Sigmoid colon (tissue), 6 donors: ENCODE measurements at regions not wholly inside any gene's neighbourhood (a gene's known extent, or its start where the extent isn't known, plus 50 kb on each side); places are given as distances from the start of the nearest gene placed in this dataset.
"Not testable (repeated sequence)": the region's sequence is repeated elsewhere in the genome, so short reads cannot be mapped to it uniquely, and the experiment has no call there.

Source experiments
- DNase-seq: peaks from one replicate; pipeline ENCODE4 v3.0.0-alpha.2; 2019
- H3K27ac ChIP-seq, 4 donors: fragments of 200-600 bp; sonication (generic); one replicate each; pipeline ENCODE4 v1.5.1; 2016 to 2019; ENCODE audit warnings: mild to moderate bottlenecking in 1 of 4
- H3K27me3 ChIP-seq, 3 donors: fragments of 200-600 bp; sonication (generic); one replicate each; pipeline ENCODE4 v1.5.1; 2019; ENCODE audit warnings: mild to moderate bottlenecking in 1 of 3
- H3K36me3 ChIP-seq, 4 donors: fragments of 200-600 bp; sonication (generic); one replicate each; pipeline ENCODE4 v1.5.1; 2016 to 2019
- H3K4me1 ChIP-seq, 4 donors: fragments of 200-600 bp; sonication (generic); one replicate each; pipeline ENCODE4 v1.5.1; 2017 to 2019
- H3K4me3 ChIP-seq, 4 donors: fragments of 200-600 bp; sonication (generic); one replicate each; pipeline ENCODE4 v1.5.1; 2017 to 2019; ENCODE audit warnings: mild to moderate bottlenecking in 2 of 4, moderate library complexity in 1 of 4
- H3K9me3 ChIP-seq, 4 donors: fragments of 200-600 bp in 3 of 4; sonication (generic) in 3 of 4; one replicate each; pipeline versions ENCODE4 v1.5.1 to v1.6.1; 2013 to 2019
- EP300 ChIP-seq, 4 donors: sonication (generic); formaldehyde crosslinking; IDR thresholded peaks; one replicate each; pipeline ENCODE4 v1.6.1; 2017; ENCODE audit warnings: antibody characterized with exemption in 4 of 4
- POLR2A ChIP-seq, 2 donors: fragments of 450-650 bp; IDR thresholded peaks; one replicate each; pipeline ENCODE4 v1.6.1; 2016; ENCODE audit warnings: antibody characterized with exemption in 2 of 2, mild to moderate bottlenecking in 2 of 2, moderate library complexity in 2 of 2
- POLR2AphosphoS5 ChIP-seq, 4 donors: sonication (generic); formaldehyde crosslinking; IDR thresholded peaks; one replicate each; pipeline ENCODE4 v1.6.1; 2017; ENCODE audit warnings: antibody characterized with exemption in 4 of 4
- WGBS, 2 donors: extraction: QIAGEN DNeasy Blood & Tissue Kit; methylation state at CpG; one replicate each; pipeline ENCODE4 v1.1.7; 2013; 5-methylcytosine and 5-hydroxymethylcytosine counted together
- intact Hi-C: fragments of 100-400 bp; cut with DNase I; formaldehyde crosslinking; loops from one replicate; pipeline ENCODE4 v1.15.1; 2023
- TF ChIP-seq, protein P1 (sequence below), 4 experiments: fragments of 450-650 bp in 3 of 4; fragments of 200-600 bp in 1 of 4; IDR thresholded peaks; one replicate each; pipeline ENCODE4 v1.5.1; 2016 to 2019; ENCODE audit warnings: antibody characterized with exemption in 4 of 4, mild to moderate bottlenecking in 3 of 4, moderate library complexity in 2 of 4
- donor health status: healthy with polysubstance abuse.
- donor health status: healthy.

- 86 to 88% methylated on average over 5 of the region's 5 CpGs for WGBS, 2 donors
- DNase-seq = no peak
- no peaks in the 10 kb centered on the region for H3K4me1 ChIP-seq
- intact Hi-C loops = no loop called here
- H3K27me3 ChIP-seq = no peaks in the 10 kb centered on the region
- no peak overlapping the region for H3K4me3 ChIP-seq
- no peaks in the 10 kb centered on the region for H3K36me3 ChIP-seq
- H3K27ac ChIP-seq = no peak overlapping the region
- no peak for TF ChIP-seq POLR2A (IDR thresholded peaks at IDR 0.05)
- H3K9me3 ChIP-seq = no peaks in the 10 kb centered on the region
These were observed 78.7 kb upstream of the HDDC2 start for GRCh38 chr6:125380474-125380873.

DNA sequence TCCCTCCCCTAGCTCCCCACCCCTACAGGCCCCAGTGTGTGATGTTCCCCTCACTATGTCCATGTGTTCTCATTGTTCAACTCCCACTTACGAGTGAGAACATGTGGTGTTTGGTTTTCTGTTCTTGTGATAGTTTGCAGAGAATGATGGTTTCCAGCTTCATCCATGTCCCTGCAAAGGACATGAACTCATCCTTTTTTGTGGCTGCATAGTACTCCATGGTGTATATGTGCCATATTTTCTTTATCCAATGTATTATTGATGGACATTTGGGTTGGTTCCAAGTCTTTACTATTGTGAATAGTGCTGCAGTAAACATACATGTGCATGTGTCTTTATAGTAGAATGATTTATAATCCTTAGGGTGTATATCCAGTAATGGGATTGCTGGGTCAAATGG is 84.6 kb upstream of the HDDC2 start:
- H3K4me1 ChIP-seq, H3K27ac ChIP-seq, H3K36me3 ChIP-seq, H3K27me3 ChIP-seq, intact Hi-C loops, H3K4me3 ChIP-seq, DNase-seq, H3K9me3 ChIP-seq: not testable (repeated sequence)
- WGBS, 2 donors = 92 to 93% methylated on average over 1 of the region's 1 CpG

GRCh38 chr6:125392682-125393081 is 90.9 kb upstream of the HDDC2 start:
- no peaks in the 10 kb centered on the region for H3K36me3 ChIP-seq
- WGBS, 2 donors = 61 to 77% methylated on average over 3 of the region's 3 CpGs
- intact Hi-C loops = no loop called here
- no peak for TF ChIP-seq POLR2A (IDR thresholded peaks at IDR 0.05)
- TF ChIP-seq, protein P1, sequence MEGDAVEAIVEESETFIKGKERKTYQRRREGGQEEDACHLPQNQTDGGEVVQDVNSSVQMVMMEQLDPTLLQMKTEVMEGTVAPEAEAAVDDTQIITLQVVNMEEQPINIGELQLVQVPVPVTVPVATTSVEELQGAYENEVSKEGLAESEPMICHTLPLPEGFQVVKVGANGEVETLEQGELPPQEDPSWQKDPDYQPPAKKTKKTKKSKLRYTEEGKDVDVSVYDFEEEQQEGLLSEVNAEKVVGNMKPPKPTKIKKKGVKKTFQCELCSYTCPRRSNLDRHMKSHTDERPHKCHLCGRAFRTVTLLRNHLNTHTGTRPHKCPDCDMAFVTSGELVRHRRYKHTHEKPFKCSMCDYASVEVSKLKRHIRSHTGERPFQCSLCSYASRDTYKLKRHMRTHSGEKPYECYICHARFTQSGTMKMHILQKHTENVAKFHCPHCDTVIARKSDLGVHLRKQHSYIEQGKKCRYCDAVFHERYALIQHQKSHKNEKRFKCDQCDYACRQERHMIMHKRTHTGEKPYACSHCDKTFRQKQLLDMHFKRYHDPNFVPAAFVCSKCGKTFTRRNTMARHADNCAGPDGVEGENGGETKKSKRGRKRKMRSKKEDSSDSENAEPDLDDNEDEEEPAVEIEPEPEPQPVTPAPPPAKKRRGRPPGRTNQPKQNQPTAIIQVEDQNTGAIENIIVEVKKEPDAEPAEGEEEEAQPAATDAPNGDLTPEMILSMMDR (IDR thresholded peaks at IDR 0.05) = no peak
- no peak for TF ChIP-seq EP300 (IDR thresholded peaks at IDR 0.05)
- no peak for TF ChIP-seq POLR2AphosphoS5 (IDR thresholded peaks at IDR 0.05)
- no peaks in the 10 kb centered on the region for H3K4me1 ChIP-seq
- H3K4me3 ChIP-seq = no peak overlapping the region
- DNase-seq = no peak
- H3K9me3 ChIP-seq = no peaks in the 10 kb centered on the region
- H3K27me3 ChIP-seq = no peaks in the 10 kb centered on the region
- no peak overlapping the region for H3K27ac ChIP-seq

DNA sequence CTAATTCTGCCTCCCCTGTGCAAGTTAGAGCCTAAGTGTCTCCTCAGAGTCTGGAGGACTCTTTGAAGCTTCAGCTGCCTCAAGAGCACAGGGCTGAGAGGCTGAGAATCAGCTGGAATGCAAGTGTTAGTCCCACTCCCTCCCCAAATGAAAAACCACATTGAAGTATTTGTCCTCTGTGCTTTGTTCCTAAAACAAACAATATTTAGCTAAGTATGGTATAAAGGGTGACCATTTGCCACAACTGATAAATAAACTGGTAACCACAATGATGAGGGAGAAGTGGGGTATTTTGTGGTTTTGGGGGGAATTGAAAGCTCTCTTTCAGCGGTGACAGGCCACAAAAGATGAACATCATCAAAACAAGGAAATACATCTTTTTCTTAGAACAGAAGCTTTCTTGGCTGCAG is 91.7 kb upstream of the HDDC2 start:
- Histone ChIP-seq H3K4me1 (no peaks in the 10 kb centered on the region), H3K27me3 (no peaks in the 10 kb centered on the region), H3K36me3 (no peaks in the 10 kb centered on the region), H3K4me3 (no peak overlapping the region), H3K9me3 (no peaks in the 10 kb centered on the region), H3K27ac (no peak overlapping the region)
- 42 to 66% methylated on average over 1 of the region's 1 CpG for WGBS, 2 donors
- no peak for DNase-seq
- intact Hi-C loops = no loop called here
- TF ChIP-seq, protein P1 (IDR thresholded peaks at IDR 0.05) = no peak
- TF ChIP-seq POLR2AphosphoS5 (IDR thresholded peaks at IDR 0.05) (no peak), POLR2A (IDR thresholded peaks at IDR 0.05) (no peak), EP300 (IDR thresholded peaks at IDR 0.05) (no peak)

- no peaks in the 10 kb centered on the region for H3K36me3 ChIP-seq
- H3K27ac ChIP-seq = no peak overlapping the region
- DNase-seq = no peak
- TF ChIP-seq EP300 (IDR thresholded peaks at IDR 0.05) (no peak), POLR2A (IDR thresholded peaks at IDR 0.05) (no peak), POLR2AphosphoS5 (IDR thresholded peaks at IDR 0.05) (no peak)
- TF ChIP-seq, protein P1 (IDR thresholded peaks at IDR 0.05) = no peak
- intact Hi-C loops = no loop called here
- 91 to 96% methylated on average over 1 of the region's 1 CpG for WGBS, 2 donors
- H3K4me3 ChIP-seq = no peak overlapping the region
- H3K4me1 ChIP-seq = no peaks in the 10 kb centered on the region
- H3K9me3 ChIP-seq = no peaks in the 10 kb centered on the region
- H3K27me3 ChIP-seq = no peaks in the 10 kb centered on the region
These were observed 105.0 kb upstream of the HDDC2 start for GRCh38 chr6:125406741-125407140.

GRCh38 chr6:125414507-125414906 is 112.7 kb upstream of the HDDC2 start:
- H3K9me3 ChIP-seq = no peaks in the 10 kb centered on the region
- 54 to 79% methylated on average over 2 of the region's 2 CpGs for WGBS, 2 donors
- no peaks in the 10 kb centered on the region for H3K27me3 ChIP-seq
- no peaks in the 10 kb centered on the region for H3K36me3 ChIP-seq
- TF ChIP-seq POLR2AphosphoS5 (IDR thresholded peaks at IDR 0.05) (no peak), POLR2A (IDR thresholded peaks at IDR 0.05) (no peak), EP300 (IDR thresholded peaks at IDR 0.05) (no peak)
- TF ChIP-seq, protein P1 (IDR thresholded peaks at IDR 0.05) = no peak
- intact Hi-C loops = no loop called here
- no peak overlapping the region for H3K4me3 ChIP-seq
- DNase-seq = no peak
- no peaks in the 10 kb centered on the region for H3K4me1 ChIP-seq
- H3K27ac ChIP-seq = no peak overlapping the region
